ENCODE measurements at regions not wholly inside any gene's neighbourhood (a gene's known extent, or its start where the extent isn't known, plus 50 kb on each side); places are given as distances from the start of the nearest gene placed in this dataset.

- dilution Hi-C loops (cut with MboI; ENCODE audit: extremely low pct_ligation_motif_present, low sequenced_read_pairs), result no loop called here
- Histone ChIP-seq H3K27ac (ENCODE audit: control insufficient read depth, insufficient read depth, low read length) (no peak overlapping the region), H3K4me2 (ENCODE audit: control insufficient read depth, extremely low read depth, insufficient read depth, low read depth, low read length) (no peak overlapping the region), H3K4me1 (ENCODE audit: control insufficient read depth, extremely low read depth, insufficient read depth, low read length) (peaks cover 14% of the 10 kb centered on the region), H3K9me3 (ENCODE audit: control insufficient read depth, low read depth, low read length) (no peaks in the 10 kb centered on the region), H3K79me2 (ENCODE audit: control insufficient read depth, insufficient read depth, low read length) (no peaks in the 10 kb centered on the region), H3K27me3 (ENCODE audit: control insufficient read depth, extremely low read depth, insufficient read depth, low read length) (peaks cover 2% of the 10 kb centered on the region), H2AFZ (ENCODE audit: control insufficient read depth, low read length) (no peak overlapping the region), H3K4me3 (ENCODE audit: control insufficient read depth in 2 of 3, extremely low read depth in 1 of 3, insufficient read depth in 2 of 3, low read depth in 1 of 3, low read length in 3 of 3) (no peak overlapping the region), H4K20me1 (ENCODE audit: control insufficient read depth, extremely low read depth, insufficient read depth, low read length) (no peaks in the 10 kb centered on the region), H3K36me3 (ENCODE audit: control insufficient read depth in 2 of 2, extremely low read depth in 1 of 2, insufficient read depth in 2 of 2, low read length in 2 of 2) (no peaks in the 10 kb centered on the region), H3K9ac (ENCODE audit: control insufficient read depth, extremely low read depth, insufficient read depth, low read length) (no peak overlapping the region), H3K9me1 (ENCODE audit: control insufficient read depth, extremely low read depth, insufficient read depth, low read length) (no peaks in the 10 kb centered on the region)
- TF ChIP-seq CTCF (optimal IDR thresholded peaks at IDR 0.05 in 1 of 3, IDR thresholded peaks at IDR 0.05 in 1 of 3, conservative IDR thresholded peaks at IDR 0.05 in 1 of 3; ENCODE audit: extremely low read depth in 1 of 3, insufficient read depth in 2 of 3, low read length in 3 of 3), result no peak
- TF ChIP-seq EZH2 (IDR thresholded peaks at IDR 0.05; ENCODE audit: low read length), result no peak
- FAIRE-seq (no peak), DNase-seq (ENCODE audit: low read depth, low spot score) (no peak)
Observed at GRCh38 chr20:50271612-50272011, 81.0 kb downstream of the CEBPB start.

GRCh38 chr20:50272030-50272723, 81.5 kb downstream of the CEBPB start:
- dilution Hi-C loops (cut with MboI; ENCODE audit: extremely low pct_ligation_motif_present, low sequenced_read_pairs), result no loop called here
- TF ChIP-seq CTCF (optimal IDR thresholded peaks at IDR 0.05 in 1 of 3, IDR thresholded peaks at IDR 0.05 in 1 of 3, conservative IDR thresholded peaks at IDR 0.05 in 1 of 3; ENCODE audit: extremely low read depth in 1 of 3, insufficient read depth in 2 of 3, low read length in 3 of 3) (no peak), EZH2 (IDR thresholded peaks at IDR 0.05; ENCODE audit: low read length) (no peak)
- Histone ChIP-seq H2AFZ (ENCODE audit: control insufficient read depth, low read length) (no peak overlapping the region), H3K9me1 (ENCODE audit: control insufficient read depth, extremely low read depth, insufficient read depth, low read length) (no peaks in the 10 kb centered on the region), H3K27me3 (ENCODE audit: control insufficient read depth, extremely low read depth, insufficient read depth, low read length) (peaks cover 8% of the 10 kb centered on the region), H3K9ac (ENCODE audit: control insufficient read depth, extremely low read depth, insufficient read depth, low read length) (no peak overlapping the region), H3K4me1 (ENCODE audit: control insufficient read depth, extremely low read depth, insufficient read depth, low read length) (peaks cover 9% of the 10 kb centered on the region), H3K9me3 (ENCODE audit: control insufficient read depth, low read depth, low read length) (no peaks in the 10 kb centered on the region), H4K20me1 (ENCODE audit: control insufficient read depth, extremely low read depth, insufficient read depth, low read length) (no peaks in the 10 kb centered on the region), H3K4me3 (ENCODE audit: control insufficient read depth in 2 of 3, extremely low read depth in 1 of 3, insufficient read depth in 2 of 3, low read depth in 1 of 3, low read length in 3 of 3) (no peak overlapping the region), H3K36me3 (ENCODE audit: control insufficient read depth in 2 of 2, extremely low read depth in 1 of 2, insufficient read depth in 2 of 2, low read length in 2 of 2) (no peaks in the 10 kb centered on the region), H3K27ac (ENCODE audit: control insufficient read depth, insufficient read depth, low read length) (no peak overlapping the region), H3K4me2 (ENCODE audit: control insufficient read depth, extremely low read depth, insufficient read depth, low read depth, low read length) (no peak overlapping the region), H3K79me2 (ENCODE audit: control insufficient read depth, insufficient read depth, low read length) (no peaks in the 10 kb centered on the region)
- no peak for DNase-seq (ENCODE audit: low read depth, low spot score)
- FAIRE-seq, result no peak

Data from keratinocyte (primary cell).